ENCODE measurements at regions not wholly inside any gene's neighbourhood (a gene's known extent, or its start where the extent isn't known, plus 50 kb on each side); places are given as distances from the start of the nearest gene placed in this dataset.

DNA sequence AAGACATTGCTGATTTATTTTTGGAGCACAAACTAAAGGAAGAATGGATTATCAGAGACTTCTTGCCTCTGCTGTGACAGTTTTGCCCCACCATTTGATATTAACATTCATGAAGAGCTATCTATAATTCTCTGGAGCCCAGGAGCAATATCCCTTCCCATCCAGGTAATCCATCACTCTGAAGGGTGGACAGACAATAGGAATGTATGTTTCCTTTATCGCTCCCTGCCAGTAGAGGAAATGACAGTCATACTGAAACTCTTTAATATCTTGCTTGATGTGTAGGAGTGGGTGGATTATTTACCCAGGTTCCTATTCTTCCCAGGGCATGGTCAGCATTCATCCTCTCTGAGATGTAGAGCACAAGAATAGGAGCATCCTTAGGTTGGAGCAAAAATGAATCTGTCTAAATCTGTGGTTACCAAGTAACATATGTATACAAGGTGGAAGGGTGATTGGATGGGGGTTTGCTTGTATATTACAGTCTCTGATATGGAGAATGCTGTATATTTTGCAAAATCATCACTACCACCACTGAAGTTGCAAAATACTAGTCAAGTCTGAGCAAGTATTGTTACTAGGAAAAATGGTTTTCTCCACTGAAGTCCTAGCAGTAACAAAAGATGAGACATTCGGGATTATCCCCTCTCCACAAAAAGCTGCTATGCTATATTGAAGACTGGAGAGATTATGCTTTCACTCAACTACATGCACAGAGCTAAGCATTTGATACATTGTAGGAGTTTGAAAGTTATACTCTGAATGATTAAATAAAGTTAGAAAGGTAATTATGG lies 151.6 kb downstream of the CBLL2 start:
- DNase-seq (ENCODE audit: low read depth in 2 of 2): no peak
- TF ChIP-seq EZH2 (IDR thresholded peaks at IDR 0.05; ENCODE audit: low read length, missing control alignments): no peak
- TF ChIP-seq, protein P1, sequence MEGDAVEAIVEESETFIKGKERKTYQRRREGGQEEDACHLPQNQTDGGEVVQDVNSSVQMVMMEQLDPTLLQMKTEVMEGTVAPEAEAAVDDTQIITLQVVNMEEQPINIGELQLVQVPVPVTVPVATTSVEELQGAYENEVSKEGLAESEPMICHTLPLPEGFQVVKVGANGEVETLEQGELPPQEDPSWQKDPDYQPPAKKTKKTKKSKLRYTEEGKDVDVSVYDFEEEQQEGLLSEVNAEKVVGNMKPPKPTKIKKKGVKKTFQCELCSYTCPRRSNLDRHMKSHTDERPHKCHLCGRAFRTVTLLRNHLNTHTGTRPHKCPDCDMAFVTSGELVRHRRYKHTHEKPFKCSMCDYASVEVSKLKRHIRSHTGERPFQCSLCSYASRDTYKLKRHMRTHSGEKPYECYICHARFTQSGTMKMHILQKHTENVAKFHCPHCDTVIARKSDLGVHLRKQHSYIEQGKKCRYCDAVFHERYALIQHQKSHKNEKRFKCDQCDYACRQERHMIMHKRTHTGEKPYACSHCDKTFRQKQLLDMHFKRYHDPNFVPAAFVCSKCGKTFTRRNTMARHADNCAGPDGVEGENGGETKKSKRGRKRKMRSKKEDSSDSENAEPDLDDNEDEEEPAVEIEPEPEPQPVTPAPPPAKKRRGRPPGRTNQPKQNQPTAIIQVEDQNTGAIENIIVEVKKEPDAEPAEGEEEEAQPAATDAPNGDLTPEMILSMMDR (conservative IDR thresholded peaks at IDR 0.05 in 1 of 2, IDR thresholded peaks at IDR 0.05 in 1 of 2; ENCODE audit: low read depth in 1 of 2, low read length in 2 of 2): no peak
- Histone ChIP-seq H2AFZ (ENCODE audit: low read length) (no peak overlapping the region), H3K27ac (ENCODE audit: insufficient read depth, low read length) (no peak overlapping the region), H3K9me3 (ENCODE audit: control insufficient read depth, insufficient read depth, low read depth, low read length) (no peaks in the 10 kb centered on the region), H3K79me2 (ENCODE audit: control insufficient read depth, insufficient read depth, low read length) (no peaks in the 10 kb centered on the region), H3K4me3 (replicated peaks in 1 of 4; ENCODE audit: control extremely low read depth in 1 of 4, insufficient read depth in 1 of 4, low read depth in 3 of 4, low read length in 4 of 4) (no peak overlapping the region), H3K9ac (ENCODE audit: insufficient read depth, low read length) (no peak overlapping the region), H4K20me1 (ENCODE audit: control insufficient read depth, extremely low read depth, insufficient read depth, low read length) (no peaks in the 10 kb centered on the region), H3K36me3 (ENCODE audit: control insufficient read depth, insufficient read depth, low read length) (no peaks in the 10 kb centered on the region), H3K27me3 (ENCODE audit: control insufficient read depth, insufficient read depth, low read length) (no peaks in the 10 kb centered on the region), H3K4me1 (ENCODE audit: control insufficient read depth, extremely low read depth, insufficient read depth, low read length) (no peaks in the 10 kb centered on the region), H3K4me2 (ENCODE audit: extremely low read depth, insufficient read depth, low read length) (no peak overlapping the region)

DNA sequence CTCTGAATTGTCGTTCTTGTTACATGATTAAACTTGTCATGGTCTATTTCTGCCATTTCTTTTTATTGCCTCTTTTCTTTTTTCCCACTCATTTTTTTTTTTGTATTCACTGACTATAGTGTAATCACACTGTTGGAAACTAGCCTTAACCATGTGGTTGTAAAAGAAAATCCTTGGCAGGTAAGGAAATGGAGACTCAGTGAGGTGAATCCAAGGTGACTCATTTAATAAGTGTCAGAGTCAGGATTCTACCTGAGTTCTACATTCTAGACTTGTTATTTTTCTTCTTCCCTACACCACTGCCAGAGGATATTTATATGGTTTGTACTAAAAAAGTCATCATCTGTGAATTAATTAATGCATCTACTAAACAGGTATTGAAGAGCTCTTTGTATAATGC lies 152.2 kb downstream of the CBLL2 start:
- Histone ChIP-seq H3K27me3 (ENCODE audit: control insufficient read depth, insufficient read depth, low read length) (no peaks in the 10 kb centered on the region), H3K4me2 (ENCODE audit: extremely low read depth, insufficient read depth, low read length) (no peak overlapping the region), H3K36me3 (ENCODE audit: control insufficient read depth, insufficient read depth, low read length) (no peaks in the 10 kb centered on the region), H3K79me2 (ENCODE audit: control insufficient read depth, insufficient read depth, low read length) (no peaks in the 10 kb centered on the region), H3K27ac (ENCODE audit: insufficient read depth, low read length) (no peak overlapping the region), H4K20me1 (ENCODE audit: control insufficient read depth, extremely low read depth, insufficient read depth, low read length) (no peaks in the 10 kb centered on the region), H3K4me1 (ENCODE audit: control insufficient read depth, extremely low read depth, insufficient read depth, low read length) (no peaks in the 10 kb centered on the region), H3K4me3 (replicated peaks in 1 of 4; ENCODE audit: control extremely low read depth in 1 of 4, insufficient read depth in 1 of 4, low read depth in 3 of 4, low read length in 4 of 4) (no peak overlapping the region), H3K9me3 (ENCODE audit: control insufficient read depth, insufficient read depth, low read depth, low read length) (no peaks in the 10 kb centered on the region), H3K9ac (ENCODE audit: insufficient read depth, low read length) (no peak overlapping the region), H2AFZ (ENCODE audit: low read length) (no peak overlapping the region)
- TF ChIP-seq, protein P1 (conservative IDR thresholded peaks at IDR 0.05 in 1 of 2, IDR thresholded peaks at IDR 0.05 in 1 of 2; ENCODE audit: low read depth in 1 of 2, low read length in 2 of 2): no peak
- no peak for TF ChIP-seq EZH2 (IDR thresholded peaks at IDR 0.05; ENCODE audit: low read length, missing control alignments)
- DNase-seq (ENCODE audit: low read depth in 2 of 2): no peak

DNA sequence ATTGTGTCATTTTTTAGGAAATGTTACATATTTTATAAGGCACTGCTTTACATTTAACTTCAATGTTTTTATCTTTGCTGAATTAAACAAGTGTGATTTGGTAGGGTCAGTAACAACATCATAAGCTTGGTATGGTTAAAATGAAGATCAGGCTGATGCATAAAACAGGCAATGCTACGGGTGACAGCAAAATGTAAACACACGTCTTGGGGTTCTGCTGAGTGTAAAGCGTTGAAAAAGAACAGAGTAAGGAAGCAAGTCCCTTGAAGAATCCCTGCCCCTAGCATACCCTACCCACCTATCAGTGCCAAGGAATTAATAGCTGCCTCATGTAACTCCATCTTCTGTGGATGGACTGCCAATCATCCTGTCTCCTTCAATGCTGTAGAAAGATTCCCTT lies 157.0 kb downstream of the CBLL2 start:
- H3K4me1 ChIP-seq (ENCODE audit: control insufficient read depth, extremely low read depth, insufficient read depth, low read length): no peaks in the 10 kb centered on the region
- H3K27ac ChIP-seq (ENCODE audit: insufficient read depth, low read length): no peak overlapping the region
- no peaks in the 10 kb centered on the region for H3K36me3 ChIP-seq (ENCODE audit: control insufficient read depth, insufficient read depth, low read length)
- no peak overlapping the region for H3K4me3 ChIP-seq (replicated peaks in 1 of 4; ENCODE audit: control extremely low read depth in 1 of 4, insufficient read depth in 1 of 4, low read depth in 3 of 4, low read length in 4 of 4)
- no peak for DNase-seq (ENCODE audit: low read depth in 2 of 2)
- no peaks in the 10 kb centered on the region for H3K27me3 ChIP-seq (ENCODE audit: control insufficient read depth, insufficient read depth, low read length)
- no peaks in the 10 kb centered on the region for H3K9me3 ChIP-seq (ENCODE audit: control insufficient read depth, insufficient read depth, low read depth, low read length)
- no peaks in the 10 kb centered on the region for H3K79me2 ChIP-seq (ENCODE audit: control insufficient read depth, insufficient read depth, low read length)
- H3K4me2 ChIP-seq (ENCODE audit: extremely low read depth, insufficient read depth, low read length): no peak overlapping the region
- no peaks in the 10 kb centered on the region for H4K20me1 ChIP-seq (ENCODE audit: control insufficient read depth, extremely low read depth, insufficient read depth, low read length)
- no peak overlapping the region for H2AFZ ChIP-seq (ENCODE audit: low read length)
- H3K9ac ChIP-seq (ENCODE audit: insufficient read depth, low read length): no peak overlapping the region
- no peak for TF ChIP-seq EZH2 (IDR thresholded peaks at IDR 0.05; ENCODE audit: low read length, missing control alignments)
- TF ChIP-seq, protein P1 (conservative IDR thresholded peaks at IDR 0.05 in 1 of 2, IDR thresholded peaks at IDR 0.05 in 1 of 2; ENCODE audit: low read depth in 1 of 2, low read length in 2 of 2): no peak

Data from fibroblast of lung (primary cell).